GM18867 (cell line): ENCODE measurements at regions not wholly inside any gene's neighbourhood (a gene's known extent, or its start where the extent isn't known, plus 50 kb on each side); places are given as distances from the start of the nearest gene placed in this dataset.
A peak's percentile ranks its signal among the peaks of the same experiment; 100 is the strongest.
"Not testable (repeated sequence)": the region's sequence is repeated elsewhere in the genome, so short reads cannot be mapped to it uniquely, and the experiment has no call there.

Experiments used
- ATAC-seq: cut with Tn5 transposase; IDR thresholded peaks from one replicate; pipeline ENCODE4 v1.9.1; 2021; ENCODE audit warnings: mild to moderate bottlenecking, moderate library complexity; ENCODE audit not compliant: unreplicated experiment

- ATAC-seq = no peak
Measured at GRCh38 chr11:13168271-13168670, 109.3 kb upstream of the BMAL1 start.

- no peak for ATAC-seq
Measured at GRCh38 chr11:13169709-13170108, 107.9 kb upstream of the BMAL1 start.

- no peak for ATAC-seq
Measured at GRCh38 chr11:13174090-13174489, 103.5 kb upstream of the BMAL1 start.

- peak; percentile 53 for ATAC-seq
Measured at GRCh38 chr11:13183094-13183825, 94.3 kb upstream of the BMAL1 start.

- ATAC-seq = peak; percentile 12
Measured at GRCh38 chr11:13183826-13184196, 93.8 kb upstream of the BMAL1 start.

GRCh38 chr11:13184295-13184794 lies 93.2 kb upstream of the BMAL1 start:
- no peak for ATAC-seq

- no peak for ATAC-seq
Measured at GRCh38 chr11:13188179-13188578, 89.4 kb upstream of the BMAL1 start.

GRCh38 chr11:13189561-13190426 lies 87.8 kb upstream of the BMAL1 start:
- ATAC-seq = no peak

- no peak for ATAC-seq
Measured at GRCh38 chr11:13193613-13194012, 84.0 kb upstream of the BMAL1 start.

GRCh38 chr11:13197374-13197773 lies 80.2 kb upstream of the BMAL1 start:
- ATAC-seq = not testable (repeated sequence)

GRCh38 chr11:13205486-13205885 lies 72.1 kb upstream of the BMAL1 start:
- peak; percentile 52 for ATAC-seq

GRCh38 chr11:13206086-13206640 lies 71.4 kb upstream of the BMAL1 start:
- ATAC-seq = peak; percentile 33

- ATAC-seq = no peak
Measured at GRCh38 chr11:13207270-13207664, 70.3 kb upstream of the BMAL1 start.

GRCh38 chr11:13207665-13208594 lies 69.7 kb upstream of the BMAL1 start:
- no peak for ATAC-seq

GRCh38 chr11:13208921-13209320 lies 68.7 kb upstream of the BMAL1 start:
- ATAC-seq = no peak

- no peak for ATAC-seq
Measured at GRCh38 chr11:13209379-13209778, 68.2 kb upstream of the BMAL1 start.

- peak; percentile 34 for ATAC-seq
Measured at GRCh38 chr11:13210424-13210823, 67.2 kb upstream of the BMAL1 start.

GRCh38 chr11:13214276-13214675 lies 63.3 kb upstream of the BMAL1 start:
- no peak for ATAC-seq

GRCh38 chr11:13215149-13215548 lies 62.4 kb upstream of the BMAL1 start:
- ATAC-seq = no peak

GRCh38 chr11:13216019-13216710 lies 61.4 kb upstream of the BMAL1 start:
- ATAC-seq = no peak
